HFFc6 (cell line): ENCODE measurements at regions not wholly inside any gene's neighbourhood (a gene's known extent, or its start where the extent isn't known, plus 50 kb on each side); places are given as distances from the start of the nearest gene placed in this dataset.
A peak's percentile ranks its signal among the peaks of the same experiment; 100 is the strongest.

Experiments used
- DNase-seq: peaks from one replicate; pipeline ENCODE4 v3.0.0-alpha.2; 2018
- H3K27ac Mint-ChIP-seq: 2 replicates; pipeline ENCODE4 v1.8.0; 2020; ENCODE audit warnings: mild to moderate bottlenecking, mixed read lengths
- H3K27me3 Mint-ChIP-seq: 2 replicates; pipeline ENCODE4 v1.8.0; 2021; ENCODE audit warnings: mild to moderate bottlenecking, moderate library complexity, mixed read lengths; ENCODE audit not compliant: insufficient read depth
- H3K36me3 Mint-ChIP-seq: 2 replicates; pipeline ENCODE4 v1.8.0; 2021; ENCODE audit warnings: low read depth, mixed read lengths
- H3K4me1 Mint-ChIP-seq: 2 replicates; pipeline ENCODE4 v1.8.0; 2020; ENCODE audit warnings: low read depth, mixed read lengths
- H3K4me3 Mint-ChIP-seq: 2 replicates; pipeline ENCODE4 v1.8.0; 2020; ENCODE audit warnings: mild to moderate bottlenecking, moderate library complexity, mixed read lengths
- H3K9me3 Mint-ChIP-seq: 2 replicates; pipeline ENCODE4 v1.8.0; 2020; ENCODE audit warnings: mild to moderate bottlenecking, mixed read lengths
- TF ChIP-seq, protein P1 (sequence below): fragments of 200-600 bp; sonication (generic); IDR thresholded peaks from 2 replicates; pipeline ENCODE4 v1.5.0; 2021; ENCODE audit warnings: antibody characterized with exemption, mild to moderate bottlenecking

DNA sequence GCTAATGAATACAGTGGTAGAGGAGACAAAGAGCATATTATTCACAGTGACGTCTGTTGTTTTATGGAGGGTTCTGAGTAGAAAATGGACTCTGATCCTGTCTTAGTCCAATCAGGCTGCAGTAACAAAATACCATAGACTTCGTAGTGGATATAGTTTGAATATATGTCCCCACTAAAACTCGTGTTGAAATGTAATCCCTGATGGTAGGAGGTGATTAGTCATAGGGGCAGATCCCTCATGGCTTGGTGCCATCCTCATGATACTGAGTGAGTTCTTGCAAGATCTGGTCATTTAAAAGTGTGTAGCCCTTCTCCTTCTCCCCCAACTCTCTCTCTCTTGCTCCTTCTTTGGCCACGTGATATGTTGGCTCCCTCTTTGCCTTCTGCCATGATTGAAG is 82.5 kb downstream of the CD83 start:
- DNase-seq = no peak
- Mint-ChIP-seq H3K4me1 (peaks cover 7% of the 10 kb centered on the region; the same call in 1 of the 2 replicates), H3K27ac (no peak overlapping the region), H3K4me3 (no peak overlapping the region), H3K27me3 (peaks cover 10% of the 10 kb centered on the region), H3K36me3 (no peaks in the 10 kb centered on the region), H3K9me3 (no peaks in the 10 kb centered on the region)
- TF ChIP-seq, protein P1, sequence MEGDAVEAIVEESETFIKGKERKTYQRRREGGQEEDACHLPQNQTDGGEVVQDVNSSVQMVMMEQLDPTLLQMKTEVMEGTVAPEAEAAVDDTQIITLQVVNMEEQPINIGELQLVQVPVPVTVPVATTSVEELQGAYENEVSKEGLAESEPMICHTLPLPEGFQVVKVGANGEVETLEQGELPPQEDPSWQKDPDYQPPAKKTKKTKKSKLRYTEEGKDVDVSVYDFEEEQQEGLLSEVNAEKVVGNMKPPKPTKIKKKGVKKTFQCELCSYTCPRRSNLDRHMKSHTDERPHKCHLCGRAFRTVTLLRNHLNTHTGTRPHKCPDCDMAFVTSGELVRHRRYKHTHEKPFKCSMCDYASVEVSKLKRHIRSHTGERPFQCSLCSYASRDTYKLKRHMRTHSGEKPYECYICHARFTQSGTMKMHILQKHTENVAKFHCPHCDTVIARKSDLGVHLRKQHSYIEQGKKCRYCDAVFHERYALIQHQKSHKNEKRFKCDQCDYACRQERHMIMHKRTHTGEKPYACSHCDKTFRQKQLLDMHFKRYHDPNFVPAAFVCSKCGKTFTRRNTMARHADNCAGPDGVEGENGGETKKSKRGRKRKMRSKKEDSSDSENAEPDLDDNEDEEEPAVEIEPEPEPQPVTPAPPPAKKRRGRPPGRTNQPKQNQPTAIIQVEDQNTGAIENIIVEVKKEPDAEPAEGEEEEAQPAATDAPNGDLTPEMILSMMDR = no peak

GRCh38 chr6:14202947-14203346 is 85.4 kb downstream of the CD83 start:
- H3K36me3 Mint-ChIP-seq = no peaks in the 10 kb centered on the region
- no peak for DNase-seq
- no peaks in the 10 kb centered on the region for H3K9me3 Mint-ChIP-seq
- H3K27ac Mint-ChIP-seq = no peak overlapping the region
- TF ChIP-seq, protein P1 = no peak
- H3K4me3 Mint-ChIP-seq = no peak overlapping the region
- peaks cover 7% of the 10 kb centered on the region for H3K27me3 Mint-ChIP-seq
- peaks cover 16% of the 10 kb centered on the region for H3K4me1 Mint-ChIP-seq

GRCh38 chr6:14206391-14206790 is 88.8 kb downstream of the CD83 start:
- Mint-ChIP-seq H3K27ac (no peak overlapping the region), H3K27me3 (peaks cover 7% of the 10 kb centered on the region), H3K9me3 (no peaks in the 10 kb centered on the region), H3K36me3 (no peaks in the 10 kb centered on the region), H3K4me1 (peaks cover 10% of the 10 kb centered on the region), H3K4me3 (no peak overlapping the region)
- DNase-seq = no peak
- TF ChIP-seq, protein P1 = no peak

DNA sequence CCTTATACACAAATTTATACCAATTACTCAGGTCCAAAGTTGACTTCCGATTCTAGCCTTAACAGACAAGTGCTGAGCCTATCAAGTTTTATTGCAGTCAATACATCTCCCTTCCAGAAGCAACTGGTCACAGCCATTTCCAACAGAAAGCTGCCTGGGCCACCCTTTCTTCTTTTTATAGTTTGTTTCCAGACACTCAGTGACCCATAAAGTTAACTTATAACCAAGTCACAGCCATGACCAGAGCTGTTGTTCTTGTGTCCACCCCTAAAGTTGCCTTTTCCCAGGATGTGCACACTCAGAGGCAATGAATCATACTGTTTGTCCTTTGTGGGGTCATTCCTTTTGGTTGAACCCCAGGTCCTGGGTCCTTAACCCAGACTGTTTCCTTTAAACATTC is 89.9 kb downstream of the CD83 start:
- Mint-ChIP-seq H3K27me3 (peaks cover 3% of the 10 kb centered on the region), H3K4me1 (peaks cover 18% of the 10 kb centered on the region), H3K4me3 (no peak overlapping the region), H3K9me3 (no peaks in the 10 kb centered on the region), H3K36me3 (no peaks in the 10 kb centered on the region), H3K27ac (no peak overlapping the region)
- TF ChIP-seq, protein P1 = no peak
- DNase-seq = no peak

GRCh38 chr6:14209000-14209399 is 91.4 kb downstream of the CD83 start:
- Mint-ChIP-seq H3K4me1 (peaks cover 22% of the 10 kb centered on the region), H3K36me3 (no peaks in the 10 kb centered on the region), H3K4me3 (no peak overlapping the region), H3K9me3 (no peaks in the 10 kb centered on the region), H3K27me3 (no peaks in the 10 kb centered on the region), H3K27ac (no peak overlapping the region)
- no peak for DNase-seq
- TF ChIP-seq, protein P1 = no peak

DNA sequence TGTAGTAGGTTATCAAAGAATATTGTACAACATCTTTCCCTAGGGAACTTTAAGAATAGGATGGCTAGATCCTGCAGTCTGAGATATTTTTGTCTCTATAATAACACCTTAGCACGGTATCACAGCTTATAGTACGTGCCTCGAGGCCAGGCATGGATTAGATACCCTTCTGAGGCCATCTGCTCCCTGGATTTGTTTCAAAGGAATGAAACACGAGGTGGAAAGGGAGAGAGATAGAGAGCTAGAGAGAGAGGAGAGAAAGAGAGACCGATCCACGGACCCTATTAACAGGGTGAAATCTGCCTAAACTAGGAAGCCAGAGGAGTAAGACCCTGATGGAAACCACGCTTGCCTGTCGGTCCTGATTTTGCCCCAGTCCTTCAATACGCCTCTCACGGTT is 92.5 kb downstream of the CD83 start:
- no peaks in the 10 kb centered on the region for H3K36me3 Mint-ChIP-seq
- no peaks in the 10 kb centered on the region for H3K9me3 Mint-ChIP-seq
- H3K27ac Mint-ChIP-seq = no peak overlapping the region; the same call in 1 of the 2 replicates
- TF ChIP-seq, protein P1 = no peak
- peak overlapping the region; percentile 78 for H3K4me3 Mint-ChIP-seq
- no peaks in the 10 kb centered on the region for H3K27me3 Mint-ChIP-seq
- no peak for DNase-seq
- H3K4me1 Mint-ChIP-seq = peaks cover 22% of the 10 kb centered on the region
